ENCODE measurements at regions not wholly inside any gene's neighbourhood (a gene's known extent, or its start where the extent isn't known, plus 50 kb on each side); places are given as distances from the start of the nearest gene placed in this dataset.
"Not testable (repeated sequence)": the region's sequence is repeated elsewhere in the genome, so short reads cannot be mapped to it uniquely, and the experiment has no call there.

GRCh38 chr2:122758967-122759366 lies 1003.5 kb downstream of the TSN start:
- Histone ChIP-seq H3K4me1 (ENCODE audit: control insufficient read depth, insufficient read depth, low read length) (no peaks in the 10 kb centered on the region), H3K9ac (ENCODE audit: low read length) (no peak overlapping the region), H3K4me3 (ENCODE audit: low read length) (no peak overlapping the region), H3K27me3 (replicated peaks; ENCODE audit: control insufficient read depth, insufficient read depth, low read length) (no peaks in the 10 kb centered on the region), H3K36me3 (ENCODE audit: control insufficient read depth, insufficient read depth, low read length, severe bottlenecking) (no peaks in the 10 kb centered on the region), H3K9me3 (ENCODE audit: control insufficient read depth, low read length) (peaks cover 4% of the 10 kb centered on the region)
- no peak for DNase-seq (ENCODE audit: low read depth)

- no peak overlapping the region for H3K4me3 ChIP-seq (ENCODE audit: low read length)
- no peaks in the 10 kb centered on the region for H3K4me1 ChIP-seq (ENCODE audit: control insufficient read depth, insufficient read depth, low read length)
- no peaks in the 10 kb centered on the region for H3K36me3 ChIP-seq (ENCODE audit: control insufficient read depth, insufficient read depth, low read length, severe bottlenecking)
- H3K27me3 ChIP-seq (replicated peaks; ENCODE audit: control insufficient read depth, insufficient read depth, low read length) = no peaks in the 10 kb centered on the region
- peaks cover 14% of the 10 kb centered on the region for H3K9me3 ChIP-seq (ENCODE audit: control insufficient read depth, low read length)
- DNase-seq (ENCODE audit: low read depth) = no peak
- no peak overlapping the region for H3K9ac ChIP-seq (ENCODE audit: low read length)
Measured at GRCh38 chr2:122764014-122764413, 1008.6 kb downstream of the TSN start.

- Histone ChIP-seq H3K9me3 (ENCODE audit: control insufficient read depth, low read length) (peaks cover 3% of the 10 kb centered on the region), H3K4me1 (ENCODE audit: control insufficient read depth, insufficient read depth, low read length) (no peaks in the 10 kb centered on the region), H3K36me3 (ENCODE audit: control insufficient read depth, insufficient read depth, low read length, severe bottlenecking) (no peaks in the 10 kb centered on the region), H3K4me3 (ENCODE audit: low read length) (no peak overlapping the region), H3K9ac (ENCODE audit: low read length) (no peak overlapping the region), H3K27me3 (replicated peaks; ENCODE audit: control insufficient read depth, insufficient read depth, low read length) (no peaks in the 10 kb centered on the region)
- no peak for DNase-seq (ENCODE audit: low read depth)
Measured at GRCh38 chr2:122780251-122780650, 1024.8 kb downstream of the TSN start.

- Histone ChIP-seq H3K4me1 (ENCODE audit: control insufficient read depth, insufficient read depth, low read length) (no peaks in the 10 kb centered on the region), H3K9me3 (ENCODE audit: control insufficient read depth, low read length) (no peaks in the 10 kb centered on the region), H3K27me3 (replicated peaks; ENCODE audit: control insufficient read depth, insufficient read depth, low read length) (no peaks in the 10 kb centered on the region), H3K9ac (ENCODE audit: low read length) (no peak overlapping the region), H3K4me3 (ENCODE audit: low read length) (no peak overlapping the region), H3K36me3 (ENCODE audit: control insufficient read depth, insufficient read depth, low read length, severe bottlenecking) (no peaks in the 10 kb centered on the region)
- no peak for DNase-seq (ENCODE audit: low read depth)
Measured at GRCh38 chr2:122794100-122794499, 1038.6 kb downstream of the TSN start.

- no peaks in the 10 kb centered on the region for H3K27me3 ChIP-seq (replicated peaks; ENCODE audit: control insufficient read depth, insufficient read depth, low read length)
- no peak for DNase-seq (ENCODE audit: low read depth)
- no peaks in the 10 kb centered on the region for H3K4me1 ChIP-seq (ENCODE audit: control insufficient read depth, insufficient read depth, low read length)
- H3K36me3 ChIP-seq (ENCODE audit: control insufficient read depth, insufficient read depth, low read length, severe bottlenecking) = no peaks in the 10 kb centered on the region
- H3K4me3 ChIP-seq (ENCODE audit: low read length) = no peak overlapping the region
- H3K9me3 ChIP-seq (ENCODE audit: control insufficient read depth, low read length) = no peaks in the 10 kb centered on the region
- no peak overlapping the region for H3K9ac ChIP-seq (ENCODE audit: low read length)
Measured at GRCh38 chr2:122795763-122796162, 1040.3 kb downstream of the TSN start.

- Histone ChIP-seq H3K27me3 (replicated peaks; ENCODE audit: control insufficient read depth, insufficient read depth, low read length) (no peaks in the 10 kb centered on the region), H3K4me3 (ENCODE audit: low read length) (no peak overlapping the region), H3K36me3 (ENCODE audit: control insufficient read depth, insufficient read depth, low read length, severe bottlenecking) (no peaks in the 10 kb centered on the region), H3K9me3 (ENCODE audit: control insufficient read depth, low read length) (no peaks in the 10 kb centered on the region), H3K9ac (ENCODE audit: low read length) (no peak overlapping the region), H3K4me1 (ENCODE audit: control insufficient read depth, insufficient read depth, low read length) (no peaks in the 10 kb centered on the region)
- no peak for DNase-seq (ENCODE audit: low read depth)
Measured at GRCh38 chr2:122799391-122799790, 1043.9 kb downstream of the TSN start.

GRCh38 chr2:122800781-122801180 lies 1045.3 kb downstream of the TSN start:
- DNase-seq (ENCODE audit: low read depth) = no peak
- no peaks in the 10 kb centered on the region for H3K36me3 ChIP-seq (ENCODE audit: control insufficient read depth, insufficient read depth, low read length, severe bottlenecking)
- no peaks in the 10 kb centered on the region for H3K4me1 ChIP-seq (ENCODE audit: control insufficient read depth, insufficient read depth, low read length)
- no peak overlapping the region for H3K4me3 ChIP-seq (ENCODE audit: low read length)
- H3K9ac ChIP-seq (ENCODE audit: low read length) = no peak overlapping the region
- H3K27me3 ChIP-seq (replicated peaks; ENCODE audit: control insufficient read depth, insufficient read depth, low read length) = no peaks in the 10 kb centered on the region
- H3K9me3 ChIP-seq (ENCODE audit: control insufficient read depth, low read length) = no peaks in the 10 kb centered on the region

- no peak for DNase-seq (ENCODE audit: low read depth)
- no peaks in the 10 kb centered on the region for H3K27me3 ChIP-seq (replicated peaks; ENCODE audit: control insufficient read depth, insufficient read depth, low read length)
- H3K36me3 ChIP-seq (ENCODE audit: control insufficient read depth, insufficient read depth, low read length, severe bottlenecking) = no peaks in the 10 kb centered on the region
- H3K9me3 ChIP-seq (ENCODE audit: control insufficient read depth, low read length) = peaks cover 3% of the 10 kb centered on the region
- no peaks in the 10 kb centered on the region for H3K4me1 ChIP-seq (ENCODE audit: control insufficient read depth, insufficient read depth, low read length)
- H3K4me3 ChIP-seq (ENCODE audit: low read length) = no peak overlapping the region
- no peak overlapping the region for H3K9ac ChIP-seq (ENCODE audit: low read length)
Measured at GRCh38 chr2:122804494-122804893, 1049.0 kb downstream of the TSN start.

- Histone ChIP-seq H3K4me3 (ENCODE audit: low read length) (no peak overlapping the region), H3K36me3 (ENCODE audit: control insufficient read depth, insufficient read depth, low read length, severe bottlenecking) (no peaks in the 10 kb centered on the region), H3K4me1 (ENCODE audit: control insufficient read depth, insufficient read depth, low read length) (no peaks in the 10 kb centered on the region), H3K9me3 (ENCODE audit: control insufficient read depth, low read length) (peaks cover 3% of the 10 kb centered on the region), H3K9ac (ENCODE audit: low read length) (no peak overlapping the region), H3K27me3 (replicated peaks; ENCODE audit: control insufficient read depth, insufficient read depth, low read length) (no peaks in the 10 kb centered on the region)
- DNase-seq (ENCODE audit: low read depth) = no peak
Measured at GRCh38 chr2:122805346-122805745, 1049.9 kb downstream of the TSN start.

GRCh38 chr2:122808286-122808969 lies 1053.0 kb downstream of the TSN start:
- Histone ChIP-seq H3K36me3 (ENCODE audit: control insufficient read depth, insufficient read depth, low read length, severe bottlenecking) (no peaks in the 10 kb centered on the region), H3K4me3 (ENCODE audit: low read length) (no peak overlapping the region), H3K4me1 (ENCODE audit: control insufficient read depth, insufficient read depth, low read length) (no peaks in the 10 kb centered on the region), H3K27me3 (replicated peaks; ENCODE audit: control insufficient read depth, insufficient read depth, low read length) (no peaks in the 10 kb centered on the region), H3K9me3 (ENCODE audit: control insufficient read depth, low read length) (peaks cover 3% of the 10 kb centered on the region), H3K9ac (ENCODE audit: low read length) (no peak overlapping the region)
- DNase-seq (ENCODE audit: low read depth) = no peak

GRCh38 chr2:122812214-122812613 lies 1056.8 kb downstream of the TSN start:
- H3K27me3 ChIP-seq (replicated peaks; ENCODE audit: control insufficient read depth, insufficient read depth, low read length); DNase-seq (ENCODE audit: low read depth); H3K9ac ChIP-seq (ENCODE audit: low read length); H3K4me3 ChIP-seq (ENCODE audit: low read length); H3K36me3 ChIP-seq (ENCODE audit: control insufficient read depth, insufficient read depth, low read length, severe bottlenecking); H3K4me1 ChIP-seq (ENCODE audit: control insufficient read depth, insufficient read depth, low read length); H3K9me3 ChIP-seq (ENCODE audit: control insufficient read depth, low read length): not testable (repeated sequence)

GRCh38 chr2:122815120-122815519 lies 1059.7 kb downstream of the TSN start:
- no peaks in the 10 kb centered on the region for H3K36me3 ChIP-seq (ENCODE audit: control insufficient read depth, insufficient read depth, low read length, severe bottlenecking)
- H3K4me3 ChIP-seq (ENCODE audit: low read length) = no peak overlapping the region
- H3K27me3 ChIP-seq (replicated peaks; ENCODE audit: control insufficient read depth, insufficient read depth, low read length) = no peaks in the 10 kb centered on the region
- DNase-seq (ENCODE audit: low read depth) = no peak
- H3K9ac ChIP-seq (ENCODE audit: low read length) = no peak overlapping the region
- H3K9me3 ChIP-seq (ENCODE audit: control insufficient read depth, low read length) = no peaks in the 10 kb centered on the region
- H3K4me1 ChIP-seq (ENCODE audit: control insufficient read depth, insufficient read depth, low read length) = no peaks in the 10 kb centered on the region
